MM.1S (cell line): ENCODE measurements at regions not wholly inside any gene's neighbourhood (a gene's known extent, or its start where the extent isn't known, plus 50 kb on each side); places are given as distances from the start of the nearest gene placed in this dataset.

Source experiments
- CTCF ChIP-seq: fragments of 300-600 bp; sonication (generic); IDR thresholded peaks from 2 replicates; pipeline ENCODE4 v1.5.1; 2016; ENCODE audit warnings: antibody characterized with exemption, low read length, mixed read lengths
- EZH2phosphoT487 ChIP-seq: fragments of 300-600 bp; sonication (generic); IDR thresholded peaks from 2 replicates; pipeline ENCODE4 v1.6.1; 2018; ENCODE audit warnings: antibody characterized with exemption, low read length

DNA sequence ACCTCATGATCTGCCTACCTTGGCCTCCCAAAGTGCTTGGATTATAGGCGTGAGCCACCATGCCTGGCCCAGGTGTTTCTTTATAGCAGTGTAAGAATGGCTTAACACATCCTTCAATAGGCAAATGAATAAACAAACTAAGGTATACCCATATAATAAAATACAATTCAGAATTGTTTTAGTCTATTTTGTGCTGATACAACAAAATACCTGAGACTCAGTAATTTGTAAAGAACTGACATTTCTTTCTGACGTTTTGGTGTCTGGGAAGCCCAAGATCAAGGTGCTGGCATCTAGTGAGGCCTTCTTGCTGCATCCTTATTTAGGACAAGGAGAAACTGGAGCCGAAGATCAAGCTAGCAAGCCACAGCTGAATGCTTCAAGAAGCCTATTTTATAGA lies 1372.1 kb upstream of the DDX18 start:
- no peak for TF ChIP-seq CTCF
- no peak for TF ChIP-seq EZH2phosphoT487
